Fibroblast of villous mesenchyme (primary cell): ENCODE measurements at regions not wholly inside any gene's neighbourhood (a gene's known extent, or its start where the extent isn't known, plus 50 kb on each side); places are given as distances from the start of the nearest gene placed in this dataset.

Experiments
- DNase-seq: peaks from one replicate; pipeline ENCODE4 v3.0.0-alpha.2; 2010; ENCODE audit warnings: low read depth
- H3K4me3 ChIP-seq: 2 replicates; pipeline ENCODE4 v1.5.1; 2011; ENCODE audit warnings: low read depth, mild to moderate bottlenecking, low read length
- TF ChIP-seq, protein P1 (sequence below): IDR thresholded peaks from 2 replicates; pipeline ENCODE4 v1.5.1; 2012; ENCODE audit warnings: low read depth, mild to moderate bottlenecking, low read length; ENCODE audit not compliant: insufficient read depth

GRCh38 chr4:81738891-81739290 is 267.2 kb upstream of the RASGEF1B start:
- no peak overlapping the region for H3K4me3 ChIP-seq
- TF ChIP-seq, protein P1, sequence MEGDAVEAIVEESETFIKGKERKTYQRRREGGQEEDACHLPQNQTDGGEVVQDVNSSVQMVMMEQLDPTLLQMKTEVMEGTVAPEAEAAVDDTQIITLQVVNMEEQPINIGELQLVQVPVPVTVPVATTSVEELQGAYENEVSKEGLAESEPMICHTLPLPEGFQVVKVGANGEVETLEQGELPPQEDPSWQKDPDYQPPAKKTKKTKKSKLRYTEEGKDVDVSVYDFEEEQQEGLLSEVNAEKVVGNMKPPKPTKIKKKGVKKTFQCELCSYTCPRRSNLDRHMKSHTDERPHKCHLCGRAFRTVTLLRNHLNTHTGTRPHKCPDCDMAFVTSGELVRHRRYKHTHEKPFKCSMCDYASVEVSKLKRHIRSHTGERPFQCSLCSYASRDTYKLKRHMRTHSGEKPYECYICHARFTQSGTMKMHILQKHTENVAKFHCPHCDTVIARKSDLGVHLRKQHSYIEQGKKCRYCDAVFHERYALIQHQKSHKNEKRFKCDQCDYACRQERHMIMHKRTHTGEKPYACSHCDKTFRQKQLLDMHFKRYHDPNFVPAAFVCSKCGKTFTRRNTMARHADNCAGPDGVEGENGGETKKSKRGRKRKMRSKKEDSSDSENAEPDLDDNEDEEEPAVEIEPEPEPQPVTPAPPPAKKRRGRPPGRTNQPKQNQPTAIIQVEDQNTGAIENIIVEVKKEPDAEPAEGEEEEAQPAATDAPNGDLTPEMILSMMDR: no peak
- DNase-seq: no peak

GRCh38 chr4:81737865-81738559 is 266.3 kb upstream of the RASGEF1B start:
- TF ChIP-seq, protein P1: no peak
- no peak overlapping the region for H3K4me3 ChIP-seq
- no peak for DNase-seq

GRCh38 chr4:81736324-81736723 is 264.6 kb upstream of the RASGEF1B start:
- TF ChIP-seq, protein P1: no peak
- no peak overlapping the region for H3K4me3 ChIP-seq
- DNase-seq: no peak

- no peak for DNase-seq
- H3K4me3 ChIP-seq: no peak overlapping the region
- TF ChIP-seq, protein P1: no peak
These were observed 261.3 kb upstream of the RASGEF1B start for GRCh38 chr4:81732980-81733379.

- TF ChIP-seq, protein P1: no peak
- peak; percentile 1 for DNase-seq
- H3K4me3 ChIP-seq: no peak overlapping the region
These were observed 253.2 kb upstream of the RASGEF1B start for GRCh38 chr4:81724925-81725329.

DNA sequence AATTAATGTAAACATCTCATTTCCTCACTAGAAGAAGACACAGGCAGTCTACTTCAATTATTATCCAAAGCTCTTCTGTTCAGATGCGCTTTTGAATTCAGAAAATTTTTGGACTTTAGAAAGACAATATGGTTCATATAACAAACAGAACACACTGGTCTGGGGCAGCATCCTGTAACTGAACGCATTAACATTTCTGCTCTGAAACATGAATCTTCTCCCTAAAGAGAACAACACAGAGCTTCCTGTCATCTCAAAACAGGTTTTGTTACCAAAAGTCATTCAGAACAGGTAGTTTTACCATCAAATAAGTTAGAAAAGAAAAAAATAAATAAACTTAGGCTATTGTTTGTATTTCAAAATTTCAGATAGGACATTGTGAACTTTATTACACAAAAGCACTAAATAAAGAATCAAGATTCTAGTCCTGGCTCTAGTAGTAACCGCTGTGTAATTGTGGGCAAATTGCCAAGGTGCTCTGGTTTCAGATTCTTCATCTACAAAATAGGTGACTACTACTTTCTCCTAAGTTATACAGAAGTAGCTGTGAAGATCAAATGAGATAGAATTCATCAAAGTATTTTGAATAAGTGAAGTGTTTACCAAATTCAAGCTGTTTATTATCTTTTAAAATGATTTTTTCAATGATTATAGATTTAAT is 252.3 kb upstream of the RASGEF1B start:
- TF ChIP-seq, protein P1: no peak
- no peak for DNase-seq
- no peak overlapping the region for H3K4me3 ChIP-seq
